Kidney epithelial cell (primary cell): ENCODE measurements at regions not wholly inside any gene's neighbourhood (a gene's known extent, or its start where the extent isn't known, plus 50 kb on each side); places are given as distances from the start of the nearest gene placed in this dataset.

Experiments used
- DNase-seq: peaks from one replicate; pipeline ENCODE4 v3.0.0-alpha.2; 2010; ENCODE audit warnings: low read depth
- H3K27me3 ChIP-seq: 2 replicates; pipeline ENCODE4 v1.6.0; 2011; ENCODE audit warnings: low read length; ENCODE audit not compliant: control insufficient read depth, insufficient read depth
- H3K36me3 ChIP-seq: 2 replicates; pipeline ENCODE4 v1.5.1; 2011; ENCODE audit warnings: low read length; ENCODE audit not compliant: control insufficient read depth, insufficient read depth
- H3K4me3 ChIP-seq: 2 replicates; pipeline ENCODE4 v1.5.1; 2011; ENCODE audit warnings: low read depth, mild to moderate bottlenecking, control low read depth, low read length
- CTCF ChIP-seq: IDR thresholded peaks from 2 replicates; pipeline ENCODE4 v1.5.1; 2011; ENCODE audit warnings: mild to moderate bottlenecking, moderate library complexity, low read length, control low read depth, inconsistent platforms; ENCODE audit not compliant: insufficient read depth, poor library complexity, severe bottlenecking

DNA sequence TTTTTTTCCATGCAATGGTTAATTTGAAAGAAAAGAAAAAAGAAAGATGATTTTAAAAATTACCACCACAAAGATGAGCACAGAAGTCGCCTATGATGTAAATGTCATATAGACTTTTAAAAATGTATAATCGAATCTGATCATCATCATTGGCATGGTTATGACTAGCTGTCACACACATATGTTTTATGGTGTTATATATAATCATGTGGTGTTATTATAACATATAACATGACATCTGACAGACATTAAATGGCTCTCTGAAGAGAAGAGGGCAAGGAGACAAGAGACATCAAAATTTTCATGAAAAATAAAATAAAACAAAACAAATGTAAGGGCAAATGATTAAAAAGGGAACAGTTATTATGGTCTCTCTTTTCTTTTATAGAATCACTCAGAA is 217.5 kb downstream of the TMEM161B start:
- no peak for DNase-seq
- TF ChIP-seq CTCF: no peak
- H3K27me3 ChIP-seq: no peaks in the 10 kb centered on the region
- H3K36me3 ChIP-seq: no peaks in the 10 kb centered on the region
- H3K4me3 ChIP-seq: no peak overlapping the region

DNA sequence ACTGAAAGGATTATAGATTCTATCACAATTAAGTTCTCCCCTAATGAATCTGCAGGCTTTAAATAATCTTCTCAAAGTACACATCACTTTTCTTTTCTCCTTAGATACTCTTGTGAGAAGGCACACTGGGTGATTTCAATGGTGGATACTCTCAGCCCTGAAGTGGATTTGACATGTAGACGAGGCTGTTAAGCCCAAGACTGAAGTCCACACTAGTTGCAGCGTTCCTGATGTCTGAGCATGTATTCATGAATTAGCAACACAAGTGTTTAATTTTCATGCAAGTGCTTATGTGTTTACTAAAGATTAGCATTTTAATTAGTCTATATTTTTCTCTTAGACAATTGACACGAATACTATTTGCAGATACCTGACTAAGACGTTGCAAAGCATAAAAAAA is 218.9 kb downstream of the TMEM161B start:
- H3K27me3 ChIP-seq: no peaks in the 10 kb centered on the region
- no peak overlapping the region for H3K4me3 ChIP-seq
- H3K36me3 ChIP-seq: no peaks in the 10 kb centered on the region
- TF ChIP-seq CTCF: no peak
- no peak for DNase-seq

DNA sequence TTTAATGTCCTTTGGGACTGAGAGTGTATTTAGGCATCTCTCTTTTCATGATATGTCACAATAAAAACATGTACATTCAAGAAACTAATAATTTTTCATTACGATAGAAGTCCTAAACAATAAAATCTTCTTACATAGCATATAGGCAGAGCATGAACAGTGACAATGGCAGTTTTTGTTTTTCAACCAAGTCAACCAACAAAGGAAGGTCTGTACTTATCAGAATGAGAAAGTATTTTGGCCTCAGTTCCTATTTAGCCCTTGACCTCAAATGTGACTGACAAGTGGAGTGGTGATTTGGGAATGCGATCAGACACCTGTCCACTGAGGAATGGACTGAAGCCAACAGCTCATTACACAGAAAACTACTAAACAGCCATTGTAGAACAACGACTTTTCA is 219.5 kb downstream of the TMEM161B start:
- H3K4me3 ChIP-seq: no peak overlapping the region
- no peaks in the 10 kb centered on the region for H3K36me3 ChIP-seq
- DNase-seq: no peak
- no peak for TF ChIP-seq CTCF
- H3K27me3 ChIP-seq: no peaks in the 10 kb centered on the region

- H3K27me3 ChIP-seq: no peaks in the 10 kb centered on the region
- TF ChIP-seq CTCF: no peak
- no peaks in the 10 kb centered on the region for H3K36me3 ChIP-seq
- no peak for DNase-seq
- no peak overlapping the region for H3K4me3 ChIP-seq
Observed at GRCh38 chr5:88045931-88046461, 222.6 kb downstream of the TMEM161B start.

DNA sequence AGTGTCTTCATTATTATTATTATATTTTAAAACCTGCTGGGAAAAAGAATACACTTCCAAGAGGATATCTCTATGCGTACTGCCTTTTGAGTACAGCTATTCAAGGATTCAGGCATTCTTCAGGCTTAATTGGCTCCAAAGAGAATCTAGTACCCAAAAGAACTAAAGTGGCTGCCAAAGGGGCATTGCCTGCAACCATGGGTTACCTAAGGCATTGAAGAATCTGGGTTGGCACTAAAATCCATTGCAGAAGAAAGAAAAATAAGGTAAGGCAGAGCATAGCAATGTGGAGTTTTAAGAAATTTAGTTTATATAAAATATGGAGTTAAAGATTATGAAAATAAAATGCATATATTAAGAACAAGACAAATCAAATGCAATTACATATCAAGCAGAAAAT is 223.5 kb downstream of the TMEM161B start:
- DNase-seq: no peak
- no peak for TF ChIP-seq CTCF
- H3K4me3 ChIP-seq: no peak overlapping the region
- H3K36me3 ChIP-seq: no peaks in the 10 kb centered on the region
- H3K27me3 ChIP-seq: no peaks in the 10 kb centered on the region

GRCh38 chr5:88034520-88034919 is 234.1 kb downstream of the TMEM161B start:
- DNase-seq: no peak
- no peaks in the 10 kb centered on the region for H3K36me3 ChIP-seq
- no peaks in the 10 kb centered on the region for H3K27me3 ChIP-seq
- no peak overlapping the region for H3K4me3 ChIP-seq
- no peak for TF ChIP-seq CTCF
